ENCODE measurements at regions not wholly inside any gene's neighbourhood (a gene's known extent, or its start where the extent isn't known, plus 50 kb on each side); places are given as distances from the start of the nearest gene placed in this dataset.

- TF ChIP-seq, protein P1, sequence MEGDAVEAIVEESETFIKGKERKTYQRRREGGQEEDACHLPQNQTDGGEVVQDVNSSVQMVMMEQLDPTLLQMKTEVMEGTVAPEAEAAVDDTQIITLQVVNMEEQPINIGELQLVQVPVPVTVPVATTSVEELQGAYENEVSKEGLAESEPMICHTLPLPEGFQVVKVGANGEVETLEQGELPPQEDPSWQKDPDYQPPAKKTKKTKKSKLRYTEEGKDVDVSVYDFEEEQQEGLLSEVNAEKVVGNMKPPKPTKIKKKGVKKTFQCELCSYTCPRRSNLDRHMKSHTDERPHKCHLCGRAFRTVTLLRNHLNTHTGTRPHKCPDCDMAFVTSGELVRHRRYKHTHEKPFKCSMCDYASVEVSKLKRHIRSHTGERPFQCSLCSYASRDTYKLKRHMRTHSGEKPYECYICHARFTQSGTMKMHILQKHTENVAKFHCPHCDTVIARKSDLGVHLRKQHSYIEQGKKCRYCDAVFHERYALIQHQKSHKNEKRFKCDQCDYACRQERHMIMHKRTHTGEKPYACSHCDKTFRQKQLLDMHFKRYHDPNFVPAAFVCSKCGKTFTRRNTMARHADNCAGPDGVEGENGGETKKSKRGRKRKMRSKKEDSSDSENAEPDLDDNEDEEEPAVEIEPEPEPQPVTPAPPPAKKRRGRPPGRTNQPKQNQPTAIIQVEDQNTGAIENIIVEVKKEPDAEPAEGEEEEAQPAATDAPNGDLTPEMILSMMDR (IDR thresholded peaks at IDR 0.05; ENCODE audit: poor library complexity), result no peak
- TF ChIP-seq EZH2 (IDR thresholded peaks at IDR 0.05; ENCODE audit: borderline replicate concordance), result no peak
These were observed 239.9 kb downstream of the C4orf33 start for GRCh38 chr4:129335818-129336217.

Data from hepatocyte (in vitro differentiated cells).